OCI-LY3 (cell line): ENCODE measurements at regions not wholly inside any gene's neighbourhood (a gene's known extent, or its start where the extent isn't known, plus 50 kb on each side); places are given as distances from the start of the nearest gene placed in this dataset.

Experiments
- EZH2phosphoT487 ChIP-seq: fragments of 200-600 bp; shearing (Covaris generic); IDR thresholded peaks from 2 replicates; pipeline ENCODE4 v1.6.1; 2018; ENCODE audit warnings: antibody characterized with exemption, mixed run types, low read depth
- TF ChIP-seq, protein P1 (sequence below): fragments of 200-600, 300-600 bp; sonication (generic); IDR thresholded peaks from 2 replicates; pipeline ENCODE4 v1.5.1; 2014; ENCODE audit warnings: antibody characterized with exemption, low read length, low read depth

- TF ChIP-seq, protein P1, sequence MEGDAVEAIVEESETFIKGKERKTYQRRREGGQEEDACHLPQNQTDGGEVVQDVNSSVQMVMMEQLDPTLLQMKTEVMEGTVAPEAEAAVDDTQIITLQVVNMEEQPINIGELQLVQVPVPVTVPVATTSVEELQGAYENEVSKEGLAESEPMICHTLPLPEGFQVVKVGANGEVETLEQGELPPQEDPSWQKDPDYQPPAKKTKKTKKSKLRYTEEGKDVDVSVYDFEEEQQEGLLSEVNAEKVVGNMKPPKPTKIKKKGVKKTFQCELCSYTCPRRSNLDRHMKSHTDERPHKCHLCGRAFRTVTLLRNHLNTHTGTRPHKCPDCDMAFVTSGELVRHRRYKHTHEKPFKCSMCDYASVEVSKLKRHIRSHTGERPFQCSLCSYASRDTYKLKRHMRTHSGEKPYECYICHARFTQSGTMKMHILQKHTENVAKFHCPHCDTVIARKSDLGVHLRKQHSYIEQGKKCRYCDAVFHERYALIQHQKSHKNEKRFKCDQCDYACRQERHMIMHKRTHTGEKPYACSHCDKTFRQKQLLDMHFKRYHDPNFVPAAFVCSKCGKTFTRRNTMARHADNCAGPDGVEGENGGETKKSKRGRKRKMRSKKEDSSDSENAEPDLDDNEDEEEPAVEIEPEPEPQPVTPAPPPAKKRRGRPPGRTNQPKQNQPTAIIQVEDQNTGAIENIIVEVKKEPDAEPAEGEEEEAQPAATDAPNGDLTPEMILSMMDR, result peak; percentile 26; the same call in 1 of the 2 replicates
- TF ChIP-seq EZH2phosphoT487, result no peak
Observed at GRCh38 chr18:56083097-56083521, 495.1 kb upstream of the TCF4 start.
